ENCODE measurements at regions not wholly inside any gene's neighbourhood (a gene's known extent, or its start where the extent isn't known, plus 50 kb on each side); places are given as distances from the start of the nearest gene placed in this dataset.

- TF ChIP-seq CTCF (conservative IDR thresholded peaks at IDR 0.05; ENCODE audit: low read depth, low read length) (no peak), MXI1 (IDR thresholded peaks at IDR 0.05; ENCODE audit: borderline replicate concordance, low read depth, low read length) (no peak), POLR2A (IDR thresholded peaks at IDR 0.05; ENCODE audit: low read depth, low read length) (no peak), SMC3 (IDR thresholded peaks at IDR 0.05; ENCODE audit: low read depth, low read length) (no peak), RCOR1 (IDR thresholded peaks at IDR 0.05; ENCODE audit: insufficient replicate concordance, low read length) (no peak)
Measured at GRCh38 chr6:95413789-95414188, 163.5 kb upstream of the MANEA start.

Measured in IMR-90 (cell line).